ENCODE measurements at regions not wholly inside any gene's neighbourhood (a gene's known extent, or its start where the extent isn't known, plus 50 kb on each side); places are given as distances from the start of the nearest gene placed in this dataset.

DNA sequence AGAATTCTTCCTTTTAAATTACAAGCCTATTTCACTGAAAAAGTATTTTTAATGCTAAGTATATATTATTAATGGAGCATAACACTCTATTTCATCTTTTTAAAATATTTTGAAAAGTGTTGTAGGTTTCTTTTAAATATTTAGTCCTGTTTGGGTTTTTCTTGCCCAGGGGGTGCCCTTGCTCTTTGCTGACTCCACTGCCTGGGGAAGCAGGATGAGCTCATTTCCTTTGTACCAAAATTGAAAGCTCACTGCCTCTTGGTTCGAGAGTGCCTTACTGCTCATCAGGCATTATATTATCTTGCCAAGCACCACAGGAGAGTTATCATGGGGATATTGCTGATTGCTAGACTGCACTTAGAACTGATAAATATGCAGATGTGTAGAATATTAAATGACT is 819.2 kb downstream of the PCDH18 start:
- Histone ChIP-seq H4K20me1 (ENCODE audit: insufficient read depth) (no peaks in the 10 kb centered on the region), H3K9ac (ENCODE audit: low read length) (no peak overlapping the region), H3K4me2 (ENCODE audit: low read length) (no peak overlapping the region), H2AFZ (ENCODE audit: low read depth, low read length, poor library complexity, severe bottlenecking) (no peak overlapping the region), H3K9me2 (ENCODE audit: insufficient read depth) (no peaks in the 10 kb centered on the region), H3K36me3 (ENCODE audit: control insufficient read depth in 1 of 2, insufficient read depth in 2 of 2, low read length in 2 of 2) (no peaks in the 10 kb centered on the region), H3K9me3 (ENCODE audit: control insufficient read depth in 1 of 2, insufficient read depth in 1 of 2, low read depth in 1 of 2, low read length in 2 of 2) (no peaks in the 10 kb centered on the region), H3K79me2 (ENCODE audit: insufficient read depth, low read length) (no peaks in the 10 kb centered on the region), H3K27me3 (ENCODE audit: insufficient read depth, low read length) (no peaks in the 10 kb centered on the region), H3K4me1 (ENCODE audit: control insufficient read depth in 1 of 2, insufficient read depth in 2 of 2, low read length in 2 of 2) (no peaks in the 10 kb centered on the region), H3K4me3 (replicated peaks in 1 of 2; ENCODE audit: low read depth in 1 of 2, low read length in 2 of 2) (no peak overlapping the region), H3K27ac (ENCODE audit: low read depth, low read length) (no peak overlapping the region)
- DNase-seq (ENCODE audit: low read depth, low spot score) (no peak), ATAC-seq (no peak)
- POLR2A ChIA-PET, result no interaction called here
- TF ChIP-seq FOSL1 (IDR thresholded peaks at IDR 0.05; ENCODE audit: low read depth) (no peak), RAD21 (IDR thresholded peaks at IDR 0.05; ENCODE audit: low read depth) (peak; percentile 23; the same call in 1 of the 2 replicates)
- no TSS peak for BruUV-seq (replicated peaks)
- RAD21 ChIA-PET (ENCODE audit: low non-redundant PET in 1 of 2, low total read pairs in 2 of 2, uncharacterized antibody in 2 of 2, unreplicated experiment in 2 of 2), result no interaction called here
- CTCF ChIA-PET, result no interaction called here
- intact Hi-C loops (cut with micrococcal nuclease), result no loop called here

GRCh38 chr4:136709897-136710296 is 822.4 kb downstream of the PCDH18 start:
- Histone ChIP-seq H3K9ac (ENCODE audit: low read length) (no peak overlapping the region), H3K9me2 (ENCODE audit: insufficient read depth) (no peaks in the 10 kb centered on the region), H4K20me1 (ENCODE audit: insufficient read depth) (no peaks in the 10 kb centered on the region), H3K4me2 (ENCODE audit: low read length) (no peak overlapping the region), H3K36me3 (ENCODE audit: control insufficient read depth in 1 of 2, insufficient read depth in 2 of 2, low read length in 2 of 2) (no peaks in the 10 kb centered on the region), H3K4me3 (replicated peaks in 1 of 2; ENCODE audit: low read depth in 1 of 2, low read length in 2 of 2) (no peak overlapping the region), H3K79me2 (ENCODE audit: insufficient read depth, low read length) (no peaks in the 10 kb centered on the region), H2AFZ (ENCODE audit: low read depth, low read length, poor library complexity, severe bottlenecking) (no peak overlapping the region), H3K27ac (ENCODE audit: low read depth, low read length) (no peak overlapping the region), H3K27me3 (ENCODE audit: insufficient read depth, low read length) (no peaks in the 10 kb centered on the region), H3K9me3 (ENCODE audit: control insufficient read depth in 1 of 2, insufficient read depth in 1 of 2, low read depth in 1 of 2, low read length in 2 of 2) (no peaks in the 10 kb centered on the region), H3K4me1 (ENCODE audit: control insufficient read depth in 1 of 2, insufficient read depth in 2 of 2, low read length in 2 of 2) (no peaks in the 10 kb centered on the region)
- TF ChIP-seq JUND (IDR thresholded peaks at IDR 0.05) (no peak), POLR2A (IDR thresholded peaks at IDR 0.05; ENCODE audit: borderline replicate concordance, extremely low read depth, insufficient read depth, insufficient read length) (no peak), ZFX (IDR thresholded peaks at IDR 0.05) (no peak), SP1 (IDR thresholded peaks at IDR 0.05; ENCODE audit: low read depth) (no peak), CBX3 (IDR thresholded peaks at IDR 0.05; ENCODE audit: low read depth) (no peak), SIN3A (IDR thresholded peaks at IDR 0.05; ENCODE audit: low read depth) (no peak)
- TF ChIP-seq, protein P1, sequence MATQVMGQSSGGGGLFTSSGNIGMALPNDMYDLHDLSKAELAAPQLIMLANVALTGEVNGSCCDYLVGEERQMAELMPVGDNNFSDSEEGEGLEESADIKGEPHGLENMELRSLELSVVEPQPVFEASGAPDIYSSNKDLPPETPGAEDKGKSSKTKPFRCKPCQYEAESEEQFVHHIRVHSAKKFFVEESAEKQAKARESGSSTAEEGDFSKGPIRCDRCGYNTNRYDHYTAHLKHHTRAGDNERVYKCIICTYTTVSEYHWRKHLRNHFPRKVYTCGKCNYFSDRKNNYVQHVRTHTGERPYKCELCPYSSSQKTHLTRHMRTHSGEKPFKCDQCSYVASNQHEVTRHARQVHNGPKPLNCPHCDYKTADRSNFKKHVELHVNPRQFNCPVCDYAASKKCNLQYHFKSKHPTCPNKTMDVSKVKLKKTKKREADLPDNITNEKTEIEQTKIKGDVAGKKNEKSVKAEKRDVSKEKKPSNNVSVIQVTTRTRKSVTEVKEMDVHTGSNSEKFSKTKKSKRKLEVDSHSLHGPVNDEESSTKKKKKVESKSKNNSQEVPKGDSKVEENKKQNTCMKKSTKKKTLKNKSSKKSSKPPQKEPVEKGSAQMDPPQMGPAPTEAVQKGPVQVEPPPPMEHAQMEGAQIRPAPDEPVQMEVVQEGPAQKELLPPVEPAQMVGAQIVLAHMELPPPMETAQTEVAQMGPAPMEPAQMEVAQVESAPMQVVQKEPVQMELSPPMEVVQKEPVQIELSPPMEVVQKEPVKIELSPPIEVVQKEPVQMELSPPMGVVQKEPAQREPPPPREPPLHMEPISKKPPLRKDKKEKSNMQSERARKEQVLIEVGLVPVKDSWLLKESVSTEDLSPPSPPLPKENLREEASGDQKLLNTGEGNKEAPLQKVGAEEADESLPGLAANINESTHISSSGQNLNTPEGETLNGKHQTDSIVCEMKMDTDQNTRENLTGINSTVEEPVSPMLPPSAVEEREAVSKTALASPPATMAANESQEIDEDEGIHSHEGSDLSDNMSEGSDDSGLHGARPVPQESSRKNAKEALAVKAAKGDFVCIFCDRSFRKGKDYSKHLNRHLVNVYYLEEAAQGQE (IDR thresholded peaks at IDR 0.05; ENCODE audit: low read depth), result no peak
- CTCF ChIA-PET, result no interaction called here
- intact Hi-C loops (cut with micrococcal nuclease), result no loop called here
- DNase-seq (ENCODE audit: low read depth, low spot score) (no peak), ATAC-seq (no peak)
- RAD21 ChIA-PET (ENCODE audit: low non-redundant PET in 1 of 2, low total read pairs in 2 of 2, uncharacterized antibody in 2 of 2, unreplicated experiment in 2 of 2), result no interaction called here
- POLR2A ChIA-PET, result no interaction called here
- BruUV-seq (replicated peaks), result no TSS peak

Measured in HCT116 (cell line).